GM12873 (cell line): ENCODE measurements at regions not wholly inside any gene's neighbourhood (a gene's known extent, or its start where the extent isn't known, plus 50 kb on each side); places are given as distances from the start of the nearest gene placed in this dataset.

Experiments
- TF ChIP-seq, protein P1 (sequence below): IDR thresholded peaks from 2 replicates; pipeline ENCODE4 v1.5.1; 2012; ENCODE audit warnings: low read depth, mild to moderate bottlenecking, moderate library complexity, low read length, control low read depth; ENCODE audit not compliant: insufficient read depth; ENCODE audit errors: missing control alignments

DNA sequence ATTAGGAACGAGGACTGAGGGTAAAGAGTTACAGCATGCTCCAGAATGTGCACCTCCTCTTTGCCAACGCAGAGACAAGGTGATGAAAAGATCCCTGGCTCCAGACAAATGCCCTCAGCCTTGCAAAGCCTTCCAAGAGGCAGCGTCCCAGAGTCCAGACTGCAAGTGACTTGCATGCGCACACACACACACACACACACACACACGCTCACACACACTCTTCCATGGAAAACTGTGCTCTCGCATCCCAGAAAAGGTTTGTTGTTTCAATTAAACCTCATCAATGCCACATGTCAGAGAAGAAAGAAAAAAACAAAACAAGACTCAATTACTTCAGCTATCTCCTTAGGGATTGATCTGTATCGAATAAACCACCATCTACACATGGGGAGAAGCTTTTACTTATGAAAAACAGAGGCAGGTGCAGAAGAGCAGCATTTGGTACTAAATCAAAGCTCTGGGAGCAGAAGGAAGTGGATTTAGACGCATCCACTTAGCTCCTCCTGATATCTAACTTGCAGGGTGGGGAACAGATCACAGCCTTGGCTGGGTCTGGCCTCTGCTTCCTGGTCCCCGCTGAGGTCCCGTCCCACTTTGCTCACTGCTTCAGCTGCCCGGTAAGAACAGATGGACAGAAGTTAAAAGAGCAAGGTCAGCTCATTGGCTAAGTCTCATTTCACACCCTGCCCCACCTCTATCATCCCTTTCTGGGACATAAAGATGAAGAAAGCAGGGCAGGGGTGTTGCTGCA is 249.8 kb upstream of the BLID start:
- TF ChIP-seq, protein P1, sequence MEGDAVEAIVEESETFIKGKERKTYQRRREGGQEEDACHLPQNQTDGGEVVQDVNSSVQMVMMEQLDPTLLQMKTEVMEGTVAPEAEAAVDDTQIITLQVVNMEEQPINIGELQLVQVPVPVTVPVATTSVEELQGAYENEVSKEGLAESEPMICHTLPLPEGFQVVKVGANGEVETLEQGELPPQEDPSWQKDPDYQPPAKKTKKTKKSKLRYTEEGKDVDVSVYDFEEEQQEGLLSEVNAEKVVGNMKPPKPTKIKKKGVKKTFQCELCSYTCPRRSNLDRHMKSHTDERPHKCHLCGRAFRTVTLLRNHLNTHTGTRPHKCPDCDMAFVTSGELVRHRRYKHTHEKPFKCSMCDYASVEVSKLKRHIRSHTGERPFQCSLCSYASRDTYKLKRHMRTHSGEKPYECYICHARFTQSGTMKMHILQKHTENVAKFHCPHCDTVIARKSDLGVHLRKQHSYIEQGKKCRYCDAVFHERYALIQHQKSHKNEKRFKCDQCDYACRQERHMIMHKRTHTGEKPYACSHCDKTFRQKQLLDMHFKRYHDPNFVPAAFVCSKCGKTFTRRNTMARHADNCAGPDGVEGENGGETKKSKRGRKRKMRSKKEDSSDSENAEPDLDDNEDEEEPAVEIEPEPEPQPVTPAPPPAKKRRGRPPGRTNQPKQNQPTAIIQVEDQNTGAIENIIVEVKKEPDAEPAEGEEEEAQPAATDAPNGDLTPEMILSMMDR = no peak

DNA sequence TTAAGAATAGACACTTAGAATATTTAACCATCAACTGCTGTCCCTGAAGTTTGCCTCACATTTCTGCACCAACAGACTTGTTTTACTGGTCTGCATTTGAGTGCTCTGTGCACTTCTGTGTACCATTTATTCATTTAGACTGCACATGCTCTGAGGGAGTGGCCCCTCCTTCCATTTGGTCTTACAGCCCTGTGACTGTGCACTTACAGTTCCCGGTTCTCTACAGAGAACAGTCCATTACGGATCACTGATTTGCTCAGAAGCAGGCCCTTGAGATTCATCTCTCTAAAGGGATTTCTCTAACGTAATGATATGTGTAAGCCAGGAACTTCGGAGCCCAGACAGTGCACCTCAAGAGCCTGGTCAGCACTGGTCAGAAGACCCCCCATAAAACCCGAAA is 247.3 kb upstream of the BLID start:
- TF ChIP-seq, protein P1 = no peak

DNA sequence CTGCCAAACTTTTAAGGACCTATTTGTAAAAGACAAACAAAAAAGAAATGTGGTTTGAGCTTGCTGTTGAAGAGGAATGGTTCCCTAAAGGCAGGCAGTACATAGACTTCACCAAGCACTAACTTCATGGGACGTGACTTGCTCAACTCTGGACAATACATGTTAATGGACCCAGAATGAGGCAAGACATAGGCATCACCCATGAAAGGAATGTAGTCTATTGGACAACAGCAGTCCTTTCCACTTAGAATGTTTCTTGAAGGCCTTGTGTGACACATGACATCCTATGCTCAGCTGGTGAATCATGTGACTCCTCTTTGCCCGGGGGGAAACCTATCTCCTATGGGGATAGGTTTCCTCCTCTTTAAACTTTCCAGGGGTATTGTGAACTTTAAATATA is 246.4 kb upstream of the BLID start:
- TF ChIP-seq, protein P1 = no peak

DNA sequence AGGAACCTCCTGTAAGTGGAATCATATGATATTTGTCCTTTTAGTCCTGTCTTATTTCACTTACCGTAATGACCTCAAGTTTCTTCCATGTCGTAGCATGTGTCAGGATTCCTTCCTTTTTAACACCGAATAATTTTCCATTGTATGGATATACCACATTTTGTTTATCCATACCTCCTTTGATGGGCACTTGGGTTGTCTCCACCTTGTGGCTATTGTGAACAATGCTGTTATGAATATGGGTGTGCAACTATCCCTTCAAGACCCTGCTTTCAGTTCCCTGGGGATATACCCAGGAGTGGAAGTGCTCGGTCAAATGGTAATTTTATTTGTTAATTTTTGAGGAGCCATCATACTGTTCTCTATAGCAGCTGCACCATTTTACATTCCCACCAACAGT is 244.9 kb upstream of the BLID start:
- TF ChIP-seq, protein P1 = peak; percentile 26

DNA sequence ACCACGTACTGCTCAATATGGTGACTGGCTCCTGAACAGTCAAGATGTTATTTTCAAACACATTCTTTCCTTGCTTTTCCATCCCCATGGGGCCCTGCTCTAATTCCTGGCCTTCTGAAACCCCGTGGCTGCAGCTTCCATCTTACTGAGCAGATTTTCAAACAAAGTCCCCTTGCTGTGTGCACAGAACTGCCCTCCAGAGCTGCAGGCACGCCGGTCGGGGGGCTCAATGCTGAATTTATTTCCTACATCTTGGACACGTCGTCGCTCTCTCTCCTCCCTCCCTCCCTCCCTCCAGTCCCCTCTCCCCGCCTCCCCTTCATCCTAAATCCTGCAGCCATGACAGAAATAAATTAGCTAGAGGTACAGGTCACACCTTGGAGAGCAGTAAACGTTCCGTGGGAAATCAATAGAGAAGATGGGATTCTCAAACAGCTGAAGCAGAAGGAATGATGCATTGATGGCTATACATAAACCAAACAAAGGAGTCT is 243.1 kb upstream of the BLID start:
- TF ChIP-seq, protein P1 = no peak

DNA sequence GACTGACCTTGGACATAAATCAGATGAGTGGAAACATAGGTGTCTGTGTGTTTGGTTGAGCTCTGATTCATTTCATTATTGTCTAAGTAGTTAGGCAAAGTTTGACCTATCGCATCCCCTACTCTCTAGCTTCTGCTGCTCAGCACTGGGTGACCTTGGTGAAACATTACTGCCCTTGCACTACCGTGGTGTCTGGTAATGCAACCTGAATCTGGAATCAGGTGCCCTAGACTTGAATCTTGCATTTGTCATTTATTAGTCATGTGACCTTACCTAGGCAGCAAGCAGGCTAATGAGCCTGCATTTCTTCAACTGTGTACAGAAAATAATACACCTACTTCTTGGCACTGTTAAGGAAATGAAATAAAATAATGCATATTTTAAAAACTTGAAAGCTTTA is 242.3 kb upstream of the BLID start:
- TF ChIP-seq, protein P1 = no peak

DNA sequence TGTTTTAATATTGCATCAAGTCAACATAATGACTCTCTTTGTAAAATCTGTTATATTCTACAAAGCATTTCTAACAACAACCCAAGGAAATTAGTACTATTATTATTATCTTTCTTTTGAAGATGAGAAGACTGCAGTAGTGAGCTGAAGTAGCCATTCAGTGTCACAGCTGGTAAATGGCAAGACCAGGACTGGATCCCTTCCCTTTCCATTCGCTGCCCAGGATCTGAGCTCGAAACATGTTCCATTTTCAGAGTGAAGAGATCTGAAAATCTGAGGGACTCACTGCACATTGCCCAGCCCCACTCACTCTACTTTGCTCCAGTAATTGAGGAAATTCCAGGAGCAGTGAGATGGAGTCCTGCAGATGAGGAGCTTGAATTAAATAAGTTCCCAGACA is 240.0 kb upstream of the BLID start:
- TF ChIP-seq, protein P1 = no peak
